Pancreas (tissue), 10 donors: ENCODE measurements at regions not wholly inside any gene's neighbourhood (a gene's known extent, or its start where the extent isn't known, plus 50 kb on each side); places are given as distances from the start of the nearest gene placed in this dataset.
"Not testable (repeated sequence)": the region's sequence is repeated elsewhere in the genome, so short reads cannot be mapped to it uniquely, and the experiment has no call there.

Experiments used
- ATAC-seq, 4 donors: fragments of 200-7000 bp; cut with Tn5 transposase; one replicate each; pipeline versions ENCODE4 v1.8.0 to v1.9.1; 2020; ENCODE audit warnings: mild to moderate bottlenecking in 4 of 4, moderate library complexity in 4 of 4
- DNase-seq, 6 donors: peaks; one replicate each; pipeline ENCODE4 v3.0.0-alpha.2; 2020
- FAIRE-seq: peaks from 2 replicates; lab custom pipeline; 2012; peaks lifted over from hg19 to GRCh38; lab: Jason Lieb, UNC
- H3K27ac ChIP-seq, 4 donors: fragments of 200-600 bp; sonication (generic); 1 replicate in 3 of 4; 2 replicates in 1 of 4; pipeline versions ENCODE4 v1.5.0 to v1.8.0; 2020
- H3K27me3 ChIP-seq, 4 donors: fragments of 200-600 bp; one replicate each; pipeline ENCODE4 v1.8.0; 2021
- H3K36me3 ChIP-seq, 3 donors: fragments of 200-600 bp; sonication (generic) in 1 of 3; one replicate each; pipeline versions ENCODE4 v1.5.0 to v1.8.0; 2020 to 2021
- H3K4me1 ChIP-seq, 3 donors: fragments of 200-600 bp; one replicate each; pipeline ENCODE4 v1.8.0; 2021
- H3K4me3 ChIP-seq, 4 donors: fragments of 200-600 bp; sonication (generic) in 2 of 4; one replicate each; pipeline versions ENCODE4 v1.5.0 to v1.8.0; 2020 to 2021
- H3K9me3 ChIP-seq, 4 donors: fragments of 200-600 bp; one replicate each; pipeline ENCODE4 v1.8.0; 2021
- CTCF ChIP-seq, 4 donors: fragments of 200-600 bp; sonication (generic) in 3 of 4; IDR thresholded peaks; one replicate each; pipeline versions ENCODE4 v1.5.0 to v1.8.0; 2021; ENCODE audit warnings: antibody characterized with exemption in 4 of 4
- WGBS, 2 donors: extraction: QIAGEN DNeasy Blood & Tissue Kit; methylation state at CpG; one replicate each; pipeline ENCODE4 v1.1.7; 2013; 5-methylcytosine and 5-hydroxymethylcytosine counted together
- intact Hi-C, 3 donors: fragments of 100-400 bp; cut with DNase I; formaldehyde crosslinking; loops; one replicate each; pipeline versions ENCODE4 v1.11.1 to v1.14.2; 2022
- donor health status: healthy with polysubstance abuse.
- donor health status: DM: no; HTN: no; CAD: no; lungs with moderate emphysema.
- donor health status: DM: no; HTN: no; CAD: no.
- donor health status: control.
- donor health status: control.
- donor health status: Bipolar disorder and iron deficiency.
- donor health status: DM: yes; HTN: yes; CAD: no.
- donor health status: DM: no; HTN: no; CAD: no.
- donor health status: DM: no; HTN: no; CAD: no.
- donor health status: DM: yes; HTN: yes; CAD: no.

DNA sequence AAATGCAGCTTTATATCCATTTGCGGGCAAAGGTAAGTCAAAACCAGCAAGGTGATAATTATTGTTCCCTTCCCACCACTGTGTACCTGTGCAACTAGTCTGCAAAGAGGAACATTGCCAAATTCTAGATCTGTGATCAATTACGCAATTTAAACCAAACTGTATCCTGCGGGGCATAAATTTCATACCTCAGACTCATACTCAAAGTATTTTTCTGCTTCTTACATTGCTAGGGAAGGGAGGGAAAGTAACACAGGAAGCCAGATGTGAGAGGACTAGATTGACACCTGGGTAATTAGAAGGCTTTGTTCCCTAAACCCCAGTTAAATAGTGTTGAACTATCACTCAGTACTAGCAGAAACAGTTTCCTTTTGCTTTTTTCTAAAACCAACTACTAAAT, 240.2 kb upstream of the ZNF608 start:
- intact Hi-C loops, result no loop called here
- H3K27ac ChIP-seq, result no peak overlapping the region
- H3K4me1 ChIP-seq, result peaks cover under 1 to 8% (median 6%) of the 10 kb centered on the region in 3 donors
- no peak overlapping the region for H3K4me3 ChIP-seq
- no peaks in the 10 kb centered on the region for H3K27me3 ChIP-seq
- ATAC-seq (no peak), DNase-seq (no peak), FAIRE-seq (no peak)
- H3K9me3 ChIP-seq, result no peaks in the 10 kb centered on the region
- TF ChIP-seq CTCF (IDR thresholded peaks at IDR 0.05), result no peak
- no peaks in the 10 kb centered on the region for H3K36me3 ChIP-seq
- 62 to 68% methylated on average over 3 of the region's 3 CpGs for WGBS, 2 donors

- H3K36me3 ChIP-seq, H3K27me3 ChIP-seq, H3K27ac ChIP-seq, H3K4me1 ChIP-seq, ATAC-seq, DNase-seq, H3K9me3 ChIP-seq, FAIRE-seq, H3K4me3 ChIP-seq, intact Hi-C loops: not testable (repeated sequence)
- 77 to 86% methylated on average over 3 of the region's 3 CpGs for WGBS, 2 donors
These were observed 241.3 kb upstream of the ZNF608 start for GRCh38 chr5:124987786-124988185.

DNA sequence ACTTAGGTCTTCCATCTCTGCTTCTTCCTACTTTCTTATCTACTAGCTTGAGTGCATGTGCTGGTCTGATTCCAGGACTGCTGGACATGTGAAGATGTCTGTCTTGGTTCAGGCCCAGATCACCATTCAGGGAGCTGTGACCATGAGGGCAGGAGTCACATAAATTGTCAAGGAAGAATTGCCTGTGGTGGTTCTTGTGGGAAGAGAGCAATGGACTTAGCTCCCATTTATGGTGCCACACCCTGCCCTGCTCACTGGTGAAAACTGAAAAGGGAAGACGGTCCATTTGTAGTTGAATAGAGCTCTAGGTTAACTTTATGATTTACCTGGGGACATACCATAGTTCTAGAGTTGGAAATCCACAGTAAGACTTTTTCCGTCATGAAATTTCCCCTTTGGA, 244.3 kb upstream of the ZNF608 start:
- Histone ChIP-seq H3K36me3 (no peaks in the 10 kb centered on the region), H3K9me3 (no peaks in the 10 kb centered on the region), H3K4me3 (no peak overlapping the region), H3K27me3 (no peaks in the 10 kb centered on the region), H3K27ac (no peak overlapping the region), H3K4me1 (no peaks in the 10 kb centered on the region)
- DNase-seq, result no peak
- WGBS, 2 donors, result 97 to 98% methylated on average over 2 of the region's 2 CpGs
- TF ChIP-seq CTCF (IDR thresholded peaks at IDR 0.05), result no peak
- intact Hi-C loops, result no loop called here
- FAIRE-seq, result no peak
- ATAC-seq, result no peak

DNA sequence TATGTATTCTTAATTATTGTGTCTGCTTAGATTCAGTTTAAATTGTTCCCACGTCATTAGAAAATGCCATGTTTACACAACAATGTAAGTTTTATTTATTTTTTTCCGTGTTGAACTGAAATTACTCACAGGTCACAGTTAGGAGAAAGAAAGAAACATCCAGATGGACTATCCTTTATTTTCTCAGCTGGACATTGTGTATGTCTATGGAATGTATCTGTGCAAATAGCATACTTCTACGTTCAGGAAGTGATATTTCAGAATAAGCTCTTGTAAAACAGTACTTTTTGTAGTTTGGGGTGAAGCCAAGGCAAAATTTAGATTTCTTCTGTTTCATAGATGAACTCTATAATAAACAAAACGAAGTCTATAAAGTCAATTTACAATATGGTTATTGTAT, 249.0 kb upstream of the ZNF608 start:
- Histone ChIP-seq H3K9me3 (no peaks in the 10 kb centered on the region), H3K27me3 (no peaks in the 10 kb centered on the region), H3K4me1 (no peaks in the 10 kb centered on the region), H3K27ac (no peak overlapping the region), H3K4me3 (no peak overlapping the region), H3K36me3 (no peaks in the 10 kb centered on the region)
- ATAC-seq (no peak), DNase-seq (no peak), FAIRE-seq (no peak)
- intact Hi-C loops, result no loop called here
- TF ChIP-seq CTCF (IDR thresholded peaks at IDR 0.05), result no peak
- 44 to 49% methylated on average over 4 of the region's 4 CpGs for WGBS, 2 donors

DNA sequence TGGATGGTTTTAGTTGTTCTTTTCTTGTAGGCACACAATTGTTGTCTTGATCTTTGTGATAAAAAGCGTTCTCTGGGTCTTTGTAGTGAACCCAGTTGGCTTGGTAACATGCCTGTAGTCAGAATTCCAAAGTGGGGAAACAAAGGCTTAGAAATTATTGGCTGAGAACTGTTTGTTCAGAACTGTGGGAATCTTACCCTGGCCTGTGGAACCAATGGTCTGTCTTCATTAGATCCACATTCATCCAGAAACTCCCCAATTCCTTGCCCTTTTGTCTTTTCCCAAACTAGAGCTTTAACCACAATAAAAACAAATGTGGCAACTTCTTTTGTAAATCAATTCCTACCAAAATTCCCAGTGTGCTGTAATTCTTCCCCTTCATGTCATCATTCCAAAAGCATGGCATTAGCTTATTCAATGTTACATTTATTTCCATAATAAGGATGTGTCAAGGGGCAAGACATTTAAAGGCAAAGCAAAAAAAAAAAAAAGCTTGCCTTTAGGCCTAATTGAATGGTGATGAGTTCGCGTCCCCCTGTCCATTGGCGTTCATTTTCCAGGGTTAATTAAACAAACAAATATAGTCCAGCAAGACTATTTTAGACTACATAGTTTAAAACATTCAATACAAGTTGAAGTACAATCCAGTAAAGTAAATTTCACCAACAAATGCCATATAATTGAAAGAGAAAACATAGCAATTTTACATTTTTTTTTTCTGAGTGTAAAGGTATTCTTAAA, 249.8 kb upstream of the ZNF608 start:
- no peak for DNase-seq
- Histone ChIP-seq H3K27me3 (no peaks in the 10 kb centered on the region), H3K36me3 (no peaks in the 10 kb centered on the region), H3K9me3 (no peaks in the 10 kb centered on the region), H3K27ac (no peak overlapping the region), H3K4me3 (no peak overlapping the region), H3K4me1 (no peaks in the 10 kb centered on the region)
- WGBS, 2 donors, result 89 to 92% methylated on average over 4 of the region's 4 CpGs
- ATAC-seq, result no peak
- TF ChIP-seq CTCF (IDR thresholded peaks at IDR 0.05), result no peak
- FAIRE-seq, result no peak
- intact Hi-C loops, result no loop called here
